HG02588 (cell line): ENCODE measurements at regions not wholly inside any gene's neighbourhood (a gene's known extent, or its start where the extent isn't known, plus 50 kb on each side); places are given as distances from the start of the nearest gene placed in this dataset.

Source experiments
- ATAC-seq: cut with Tn5 transposase; IDR thresholded peaks from one replicate; pipeline ENCODE4 v1.9.1; 2021; ENCODE audit warnings: mild to moderate bottlenecking, moderate library complexity; ENCODE audit not compliant: unreplicated experiment

DNA sequence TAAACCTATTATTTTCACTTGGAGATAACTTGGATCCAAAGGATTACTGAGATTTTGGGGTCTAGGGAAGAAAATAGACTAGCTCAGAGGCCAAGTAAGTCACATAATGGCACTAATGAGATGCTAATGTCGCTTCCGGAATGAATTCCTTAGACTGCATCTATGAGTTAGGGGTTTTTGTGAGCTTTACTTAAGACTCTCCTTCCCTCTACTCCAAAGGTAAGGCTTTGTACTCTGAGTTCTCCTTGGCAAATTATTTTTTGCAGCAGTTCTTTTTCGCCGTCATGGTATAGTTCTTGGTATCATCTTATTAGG, 143.9 kb upstream of the KLF14 start:
- ATAC-seq = no peak

- no peak for ATAC-seq
These were observed 144.8 kb upstream of the KLF14 start for GRCh38 chr7:130878785-130879184.

DNA sequence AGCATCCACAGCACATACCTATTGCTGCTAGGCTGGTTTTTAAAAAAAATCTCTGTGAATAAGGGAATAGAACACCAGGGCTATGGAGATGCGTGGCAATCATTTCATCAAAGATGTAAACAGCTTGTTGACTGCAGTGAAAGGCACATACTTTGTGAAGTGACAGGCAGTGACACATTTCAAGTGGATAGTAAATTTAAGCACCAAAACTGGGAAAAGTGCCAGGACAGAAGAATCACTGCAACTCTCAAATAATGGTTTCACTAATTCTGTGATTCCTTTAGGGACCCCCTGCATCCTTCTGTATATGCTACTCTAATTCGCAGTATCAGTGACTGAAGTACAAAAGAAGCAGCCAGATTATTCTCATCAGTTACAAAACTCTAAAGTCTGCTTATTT, 145.2 kb upstream of the KLF14 start:
- ATAC-seq = no peak

GRCh38 chr7:130880668-130881067, 146.7 kb upstream of the KLF14 start:
- ATAC-seq = no peak

DNA sequence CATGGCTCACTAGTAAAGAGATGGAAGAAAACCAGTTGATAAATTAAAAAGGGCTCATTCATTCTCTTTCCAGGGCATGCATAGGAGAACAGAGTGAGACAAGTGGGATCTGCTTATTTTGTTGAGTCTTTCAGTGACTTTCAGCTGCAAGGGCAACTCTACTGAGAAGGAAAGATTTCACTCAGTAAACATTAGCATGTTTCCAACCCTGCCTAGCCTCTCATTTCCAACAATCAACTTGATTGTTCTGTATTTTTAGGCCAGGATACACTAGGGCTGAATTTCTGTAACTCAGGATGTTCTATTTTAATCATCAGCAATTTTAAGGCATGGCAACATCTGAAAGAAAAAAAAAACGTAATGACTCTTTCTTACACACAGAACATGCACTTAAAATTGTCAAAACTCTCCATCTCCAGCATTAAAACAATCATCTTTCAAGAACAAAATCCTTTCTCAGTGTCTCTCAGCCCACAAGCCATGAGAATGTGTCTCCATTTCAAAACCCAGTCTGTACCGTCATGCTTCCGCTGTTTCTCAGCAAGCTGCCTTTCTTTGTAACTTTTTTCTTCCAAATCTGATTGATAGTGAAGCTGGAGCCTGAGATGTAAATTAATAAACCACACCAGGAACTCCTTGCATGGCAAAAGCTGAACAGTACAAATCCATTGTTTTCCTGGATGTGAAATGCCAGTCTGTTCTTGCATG, 147.2 kb upstream of the KLF14 start:
- ATAC-seq = no peak

GRCh38 chr7:130881799-130882141, 147.8 kb upstream of the KLF14 start:
- ATAC-seq = no peak

DNA sequence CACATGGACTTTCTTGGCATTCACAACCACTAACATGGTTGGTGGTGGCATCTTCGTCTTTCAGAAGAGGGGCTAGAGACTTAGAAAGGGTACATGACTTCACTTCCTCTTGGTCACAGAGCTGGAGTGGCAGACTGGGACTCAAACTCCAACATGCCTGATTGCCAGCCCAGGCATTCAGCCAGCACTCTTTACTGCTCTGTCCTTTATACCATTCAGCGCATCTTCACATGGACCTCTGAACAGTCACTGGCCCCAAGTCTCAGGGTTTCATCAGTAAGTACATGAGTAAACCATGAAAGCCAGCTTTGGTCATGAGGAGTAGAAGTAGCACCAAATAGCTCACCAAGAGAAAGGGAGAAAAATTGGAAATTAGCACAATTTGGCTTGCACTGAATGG, 148.4 kb upstream of the KLF14 start:
- ATAC-seq = no peak

DNA sequence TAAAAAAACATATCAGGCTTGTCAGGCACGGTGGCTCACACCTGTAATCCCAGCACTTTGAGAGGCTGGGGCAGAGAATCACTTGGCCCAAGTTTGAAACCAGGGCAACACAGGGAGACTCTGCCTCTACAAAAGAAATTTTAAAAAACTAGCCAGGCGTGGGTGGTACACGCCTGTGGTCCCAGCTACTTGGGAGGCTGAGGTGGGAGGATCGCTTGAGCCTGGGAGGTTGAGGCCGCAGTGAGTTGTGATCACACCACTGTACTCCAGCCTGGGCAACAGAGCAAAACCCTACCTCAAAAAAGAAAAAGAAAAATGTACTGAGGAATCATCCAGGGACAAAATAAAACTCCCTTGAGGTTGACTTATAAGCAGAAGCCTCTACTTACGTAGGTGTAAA, 149.9 kb upstream of the KLF14 start:
- ATAC-seq = no peak

- ATAC-seq = no peak
These were observed 150.7 kb upstream of the KLF14 start for GRCh38 chr7:130884437-130885417.

GRCh38 chr7:130886438-130887135, 152.6 kb upstream of the KLF14 start:
- no peak for ATAC-seq

DNA sequence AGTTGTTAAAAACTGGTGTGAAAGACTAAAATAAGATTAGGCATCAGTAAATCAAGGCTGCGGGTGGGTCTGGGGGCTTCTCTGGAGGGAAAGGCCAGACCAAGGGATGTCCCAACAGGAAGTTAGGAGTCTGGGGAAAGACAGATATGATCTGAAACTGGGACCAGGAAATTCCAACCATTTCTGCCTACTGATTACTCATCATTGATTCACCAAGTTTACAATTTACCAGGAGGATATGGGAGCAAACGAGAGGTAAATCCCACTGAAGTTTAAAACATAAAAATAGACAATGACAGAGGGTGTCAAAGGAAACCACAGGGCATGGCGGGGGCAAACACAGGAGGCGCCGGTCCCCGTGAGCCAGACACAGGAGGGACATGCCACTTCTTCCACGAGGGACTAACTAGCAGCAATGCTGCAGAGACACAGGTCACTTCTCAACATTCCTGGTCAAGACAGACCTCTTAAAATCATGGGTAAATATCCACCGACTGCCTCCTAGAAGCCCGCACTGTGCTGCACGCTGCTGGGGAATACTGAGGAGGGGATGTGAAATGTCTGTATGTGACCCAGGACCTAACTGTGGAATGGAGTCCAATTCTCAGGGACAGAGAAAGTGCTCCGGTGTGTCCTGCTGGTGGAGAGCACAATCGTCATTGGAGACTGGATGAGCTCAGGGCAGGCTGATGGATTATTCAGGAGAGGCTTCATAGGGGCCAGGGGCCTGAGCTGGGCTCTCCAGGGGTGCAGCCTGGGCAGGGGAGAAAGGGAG, 153.4 kb upstream of the KLF14 start:
- ATAC-seq = no peak

- no peak for ATAC-seq
These were observed 154.0 kb upstream of the KLF14 start for GRCh38 chr7:130887957-130888371.

DNA sequence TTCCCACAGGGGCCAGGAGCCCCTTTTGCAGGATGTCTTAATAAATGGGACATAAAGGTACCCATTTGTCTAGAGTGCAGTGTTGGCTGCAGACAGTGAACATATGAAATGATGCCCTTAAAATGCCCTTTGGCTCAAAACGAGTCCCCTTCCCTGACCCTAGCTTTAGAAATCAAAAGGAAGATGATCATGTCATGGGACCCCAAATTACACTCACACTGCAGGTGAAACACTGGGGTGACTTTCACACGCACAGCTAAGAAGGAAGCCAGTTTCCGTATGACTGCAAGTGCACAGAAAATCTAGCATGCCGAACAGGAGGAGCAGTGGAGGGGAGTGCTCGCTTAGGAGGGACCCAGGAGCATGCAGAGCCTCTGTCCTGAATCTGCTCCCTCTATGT, 154.5 kb upstream of the KLF14 start:
- no peak for ATAC-seq

- ATAC-seq = no peak
These were observed 156.4 kb upstream of the KLF14 start for GRCh38 chr7:130890176-130891020.

DNA sequence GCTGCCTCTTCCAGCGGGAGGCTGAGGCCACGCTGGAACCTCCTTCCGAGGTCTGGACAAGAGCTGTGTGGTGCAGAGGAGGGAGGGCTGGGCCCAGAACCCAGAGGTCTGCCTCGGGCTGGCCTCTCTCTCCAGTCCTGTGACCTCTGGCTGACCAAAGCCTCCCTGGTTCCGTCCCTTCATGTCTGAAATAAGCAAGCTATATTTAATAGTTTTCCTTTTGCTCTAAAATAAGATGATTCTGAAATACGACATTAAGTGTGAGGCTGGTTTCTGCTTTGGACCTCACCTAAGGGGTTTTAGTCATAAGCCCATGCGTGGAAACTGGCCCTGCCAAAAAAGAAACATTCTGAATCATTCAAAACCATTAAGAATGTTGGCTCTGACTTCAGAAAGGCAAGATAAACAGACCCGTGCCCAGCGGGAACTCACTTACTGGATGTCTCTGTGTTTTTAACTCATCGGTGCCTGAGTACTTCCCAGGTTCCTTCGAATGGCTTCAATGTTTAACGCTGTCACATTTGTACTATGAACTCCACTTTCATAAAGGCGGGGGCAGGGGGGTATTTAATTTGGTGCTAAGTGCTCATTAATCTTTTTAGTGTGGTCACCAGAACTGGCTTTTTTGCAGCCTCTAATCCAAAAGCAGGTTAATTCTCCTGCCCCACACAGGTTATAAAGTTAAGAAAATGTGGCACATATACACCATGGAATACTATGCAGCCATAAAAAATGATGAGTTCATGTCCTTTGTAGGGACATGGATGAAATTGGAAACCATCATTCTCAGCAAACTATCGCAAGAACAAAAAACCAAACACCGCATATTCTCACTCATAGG, 157.5 kb upstream of the KLF14 start:
- no peak for ATAC-seq

DNA sequence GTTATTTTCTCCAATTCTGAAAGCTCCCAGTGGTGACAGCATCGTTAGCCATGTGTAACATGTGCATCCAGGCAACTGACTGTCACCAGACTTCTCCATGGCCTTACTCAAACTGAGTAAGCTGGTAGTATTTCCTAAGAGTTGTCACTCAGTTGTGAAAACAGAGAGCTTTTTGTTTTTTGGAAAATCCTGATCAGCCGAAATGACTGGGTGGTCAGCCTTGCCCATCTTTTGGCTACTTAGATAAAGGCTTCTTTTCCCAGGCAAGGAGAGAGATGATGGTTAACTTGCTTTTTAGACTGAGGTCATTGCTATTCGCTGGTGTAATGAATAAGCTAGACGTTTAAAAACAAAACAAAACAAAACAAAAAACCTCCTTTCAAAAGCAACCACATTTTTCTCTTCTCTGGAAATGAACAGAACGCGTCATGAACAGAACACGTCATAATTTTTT, 159.5 kb upstream of the KLF14 start:
- ATAC-seq = no peak

GRCh38 chr7:130894146-130894908, 160.3 kb upstream of the KLF14 start:
- ATAC-seq = no peak
